Muscle of arm (tissue), 1 donor: ENCODE measurements at regions not wholly inside any gene's neighbourhood (a gene's known extent, or its start where the extent isn't known, plus 50 kb on each side); places are given as distances from the start of the nearest gene placed in this dataset.
"Not testable (repeated sequence)": the region's sequence is repeated elsewhere in the genome, so short reads cannot be mapped to it uniquely, and the experiment has no call there.

ENCODE experiments used
- DNase-seq: peaks from one replicate; pipeline ENCODE4 v3.0.0-alpha.2; 2013

DNA sequence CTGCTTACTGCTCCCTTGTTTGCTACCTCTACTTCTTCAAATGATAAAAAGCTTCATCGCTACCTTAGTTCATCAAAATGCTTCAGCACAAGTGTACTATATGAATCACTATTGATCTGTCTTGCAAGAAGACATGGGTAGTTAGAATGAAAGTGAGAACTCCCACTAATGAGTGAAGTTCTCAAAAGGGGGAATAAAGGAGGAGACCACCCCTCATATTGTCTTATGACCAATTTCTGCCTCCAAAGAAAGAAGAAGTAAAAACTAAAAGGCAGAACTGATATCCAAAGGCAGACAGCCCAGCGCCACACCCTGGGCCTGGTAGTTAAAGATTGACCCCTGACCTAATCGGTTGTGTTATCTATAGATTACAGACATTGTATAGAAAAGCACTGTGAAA is 63.4 kb upstream of the RAP1B start:
- not testable (repeated sequence) for DNase-seq

DNA sequence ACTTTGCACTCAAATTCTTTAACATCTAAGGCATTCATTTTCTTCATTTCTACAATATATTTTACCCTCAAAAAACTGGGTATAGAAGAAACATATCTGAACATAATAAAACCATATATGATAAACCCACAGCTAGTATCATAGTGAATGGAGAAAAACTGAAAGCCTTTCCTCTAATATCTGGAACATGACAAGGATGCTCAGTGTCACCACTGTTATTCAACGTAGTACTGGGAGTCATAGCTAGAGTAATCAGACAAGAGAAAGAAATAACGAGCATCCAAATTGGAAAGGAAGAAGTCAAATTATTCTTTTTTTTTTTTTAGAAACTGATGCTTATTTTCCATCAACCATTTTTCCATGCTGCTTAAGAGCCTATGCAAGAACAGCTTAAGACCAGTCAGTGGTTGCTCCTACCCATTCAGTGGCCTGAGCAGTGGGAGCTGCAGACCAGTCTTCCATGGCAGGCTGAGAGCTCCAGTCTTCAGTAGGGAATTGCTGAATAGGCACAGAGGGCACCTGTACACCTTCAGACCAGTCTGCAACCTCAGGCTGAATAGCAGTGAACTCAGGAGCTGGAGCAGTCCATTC is 58.0 kb upstream of the RAP1B start:
- DNase-seq: not testable (repeated sequence)

DNA sequence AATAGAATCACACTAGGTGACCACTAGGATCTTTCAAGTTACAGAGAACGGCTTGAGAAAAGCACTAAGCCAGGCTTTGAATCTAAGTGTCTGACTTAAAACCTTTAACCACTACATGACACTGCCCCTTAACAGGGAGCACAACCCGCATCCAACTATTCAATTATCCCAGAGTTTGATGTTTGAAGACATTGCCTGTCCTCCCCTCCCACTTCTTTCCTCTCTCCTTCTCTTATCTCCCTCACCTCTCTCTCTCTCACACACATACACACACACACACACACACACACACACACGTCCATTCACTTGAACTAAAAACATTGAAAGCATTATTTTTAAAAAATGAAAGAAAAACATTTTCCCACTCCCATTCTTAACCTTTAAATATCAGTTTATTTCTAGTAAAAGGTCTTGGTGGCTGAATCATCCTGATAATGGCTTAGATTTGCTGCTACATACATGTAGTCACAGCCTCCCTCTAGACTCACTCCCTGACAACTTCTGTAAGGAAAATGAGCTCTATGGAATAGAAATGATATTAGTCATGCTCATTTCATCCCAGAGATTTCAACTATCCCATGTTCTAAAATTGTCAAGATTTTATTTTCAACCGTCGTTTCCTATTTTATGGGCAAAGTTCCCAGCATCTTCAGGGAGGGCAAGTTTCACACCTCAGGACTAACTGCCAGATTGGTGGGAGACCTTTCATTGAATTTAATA is 53.5 kb upstream of the RAP1B start:
- no peak for DNase-seq

DNA sequence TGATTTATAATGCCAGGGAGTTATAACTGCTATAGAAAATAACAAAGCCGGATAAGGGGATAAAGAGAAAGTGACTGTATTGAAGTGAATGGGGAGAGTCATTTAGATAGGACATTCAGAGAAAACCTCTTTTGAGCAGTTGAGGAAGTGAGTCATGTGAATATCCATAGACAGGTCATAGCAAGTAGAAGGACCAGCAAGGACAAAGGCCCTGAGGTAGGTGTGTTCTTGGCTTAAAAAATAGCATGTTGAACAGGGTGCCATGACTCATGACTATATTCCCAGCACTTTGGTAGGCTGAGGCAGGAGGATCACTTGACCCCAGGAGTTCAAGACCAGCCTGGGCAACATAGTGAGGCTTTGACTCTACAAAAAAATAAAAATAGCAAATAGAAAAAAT is 51.5 kb upstream of the RAP1B start:
- DNase-seq: no peak

DNA sequence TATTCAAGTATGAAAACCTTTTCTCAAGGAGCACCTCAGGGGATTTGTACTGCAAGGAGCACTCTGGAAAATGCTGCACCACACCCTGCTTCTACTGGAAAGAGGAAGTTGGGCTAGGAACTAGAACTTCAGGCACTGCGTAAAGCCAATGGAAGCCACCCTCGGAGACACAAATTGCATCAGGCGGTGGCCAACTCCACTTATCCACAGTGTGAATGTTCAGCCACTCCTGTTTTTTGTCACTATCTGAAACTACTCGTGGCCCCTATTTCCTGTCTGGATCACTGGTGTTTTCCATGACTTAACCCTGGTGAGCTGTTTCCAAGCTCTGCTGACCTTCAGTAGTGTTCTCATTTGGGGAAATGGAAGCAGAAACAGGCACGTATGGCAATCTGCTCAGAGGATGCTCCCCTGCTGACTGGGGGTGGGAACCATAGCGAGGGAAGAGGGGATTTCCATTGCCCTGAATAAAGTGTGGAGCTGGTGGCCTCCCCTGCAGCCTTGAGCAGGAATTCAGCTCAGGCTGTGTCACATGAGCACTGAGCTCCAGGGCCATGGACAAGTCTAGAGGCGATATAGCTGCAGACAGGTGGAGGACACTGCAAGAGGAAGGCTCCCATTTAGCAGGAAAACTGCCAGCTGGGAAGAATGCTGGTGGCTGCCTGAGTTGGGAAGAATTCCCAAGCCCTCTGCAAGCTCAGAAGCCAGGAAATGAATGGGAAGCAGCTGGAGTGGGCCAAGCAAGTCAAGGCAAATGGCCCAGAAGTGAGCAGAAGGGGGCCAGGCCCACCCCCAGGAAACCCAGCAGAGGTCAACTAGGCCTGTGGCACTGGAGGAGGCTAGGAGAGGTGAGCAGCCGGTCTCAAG is 50.5 kb upstream of the RAP1B start:
- peak; percentile 55 for DNase-seq

DNA sequence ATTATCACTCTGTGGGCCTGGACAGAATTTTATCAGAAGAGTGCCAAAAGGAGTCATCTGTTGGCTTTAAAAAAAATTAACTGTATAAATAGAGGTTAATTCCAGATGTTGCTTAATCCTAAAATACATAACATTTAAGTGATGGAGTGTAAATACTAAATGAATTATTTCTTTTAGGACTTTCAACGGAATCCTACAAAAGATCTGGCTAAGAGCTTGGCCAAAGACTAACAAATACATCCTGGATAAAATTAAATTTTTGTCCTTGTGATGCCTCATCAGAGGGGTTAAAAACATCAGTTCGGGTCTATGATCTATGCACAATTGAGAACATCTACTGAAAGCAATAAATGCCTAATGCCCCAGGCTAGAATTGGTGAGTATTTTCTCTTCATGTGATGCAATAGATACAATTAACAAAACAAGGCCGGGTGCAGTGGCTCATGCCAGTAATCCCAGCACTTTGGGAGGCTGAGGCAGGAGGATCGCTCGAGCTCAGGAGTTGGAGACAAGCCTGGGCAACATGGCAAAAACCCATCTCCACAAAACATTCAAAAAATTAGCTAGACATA is 49.8 kb upstream of the RAP1B start:
- DNase-seq: no peak
